ENCODE measurements at regions not wholly inside any gene's neighbourhood (a gene's known extent, or its start where the extent isn't known, plus 50 kb on each side); places are given as distances from the start of the nearest gene placed in this dataset.

DNA sequence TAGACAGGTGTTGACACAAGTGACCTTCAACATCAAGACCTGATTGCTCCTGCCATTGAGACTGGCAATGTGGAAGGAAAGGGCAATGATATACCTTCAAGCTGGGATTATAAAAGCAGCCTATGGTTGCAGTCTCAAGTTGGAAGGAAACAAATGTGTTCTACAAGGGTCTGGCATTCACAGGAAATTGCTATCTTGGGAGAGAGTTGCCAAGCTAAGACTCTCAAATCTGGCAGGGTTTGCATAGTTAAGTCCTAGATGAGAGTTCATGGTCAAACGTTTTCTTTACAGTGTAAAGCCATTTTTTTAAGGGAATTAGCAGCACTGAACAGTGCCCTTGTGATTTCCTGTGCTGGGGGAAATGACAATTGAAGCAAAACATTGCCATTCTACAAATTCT lies 546.9 kb upstream of the CFAP20DC start:
- no peaks in the 10 kb centered on the region for H3K4me1 ChIP-seq (ENCODE audit: control insufficient read depth in 5 of 5, insufficient read depth in 5 of 5, low read length in 5 of 5)
- no peaks in the 10 kb centered on the region for H3K27me3 ChIP-seq (ENCODE audit: control insufficient read depth in 5 of 5, insufficient read depth in 4 of 5, low read length in 5 of 5)
- no peaks in the 10 kb centered on the region for H3K36me3 ChIP-seq (ENCODE audit: control insufficient read depth in 5 of 5, insufficient read depth in 5 of 5, low read length in 5 of 5)
- no peak overlapping the region for H3K9ac ChIP-seq (ENCODE audit: low read length in 5 of 5)
- no peaks in the 10 kb centered on the region for H3K9me3 ChIP-seq (ENCODE audit: control insufficient read depth in 5 of 5, low read length in 5 of 5)
- H3K27ac ChIP-seq (ENCODE audit: low read depth, low read length), result no peak overlapping the region
- no peak overlapping the region for H3K4me3 ChIP-seq (ENCODE audit: low read depth in 1 of 5, low read length in 5 of 5)

GRCh38 chr3:59595830-59596229 lies 546.0 kb upstream of the CFAP20DC start:
- no peaks in the 10 kb centered on the region for H3K4me1 ChIP-seq (ENCODE audit: control insufficient read depth in 5 of 5, insufficient read depth in 5 of 5, low read length in 5 of 5)
- H3K27me3 ChIP-seq (ENCODE audit: control insufficient read depth in 5 of 5, insufficient read depth in 4 of 5, low read length in 5 of 5), result no peaks in the 10 kb centered on the region
- H3K9me3 ChIP-seq (ENCODE audit: control insufficient read depth in 5 of 5, low read length in 5 of 5), result no peaks in the 10 kb centered on the region
- H3K36me3 ChIP-seq (ENCODE audit: control insufficient read depth in 5 of 5, insufficient read depth in 5 of 5, low read length in 5 of 5), result no peaks in the 10 kb centered on the region
- H3K9ac ChIP-seq (ENCODE audit: low read length in 5 of 5), result no peak overlapping the region
- no peak overlapping the region for H3K4me3 ChIP-seq (ENCODE audit: low read depth in 1 of 5, low read length in 5 of 5)
- no peak overlapping the region for H3K27ac ChIP-seq (ENCODE audit: low read depth, low read length)

GRCh38 chr3:59593380-59593779 lies 543.6 kb upstream of the CFAP20DC start:
- no peak overlapping the region for H3K4me3 ChIP-seq (ENCODE audit: low read depth in 1 of 5, low read length in 5 of 5)
- no peak overlapping the region for H3K9ac ChIP-seq (ENCODE audit: low read length in 5 of 5)
- no peak overlapping the region for H3K27ac ChIP-seq (ENCODE audit: low read depth, low read length)
- H3K4me1 ChIP-seq (ENCODE audit: control insufficient read depth in 5 of 5, insufficient read depth in 5 of 5, low read length in 5 of 5), result no peaks in the 10 kb centered on the region
- H3K9me3 ChIP-seq (ENCODE audit: control insufficient read depth in 5 of 5, low read length in 5 of 5), result no peaks in the 10 kb centered on the region
- H3K27me3 ChIP-seq (ENCODE audit: control insufficient read depth in 5 of 5, insufficient read depth in 4 of 5, low read length in 5 of 5), result no peaks in the 10 kb centered on the region
- no peaks in the 10 kb centered on the region for H3K36me3 ChIP-seq (ENCODE audit: control insufficient read depth in 5 of 5, insufficient read depth in 5 of 5, low read length in 5 of 5)

DNA sequence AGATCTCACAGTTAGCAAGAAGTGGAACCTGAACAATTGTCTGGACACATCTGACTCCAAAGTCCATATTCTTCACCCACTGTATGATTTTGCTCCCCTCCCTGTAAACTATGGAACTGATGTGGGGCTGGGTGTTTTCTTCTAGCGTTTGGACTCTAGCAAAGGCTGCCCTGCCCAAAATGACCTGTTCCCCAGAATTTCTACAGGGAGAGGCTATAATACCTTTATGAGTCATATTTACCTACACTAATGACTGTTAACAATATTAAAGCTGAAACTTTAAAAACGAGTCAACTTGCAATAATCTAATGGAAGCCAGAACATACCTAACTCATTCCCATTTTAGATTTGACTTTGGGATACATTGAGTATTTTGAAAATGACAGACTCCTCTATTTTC lies 531.2 kb upstream of the CFAP20DC start:
- no peak overlapping the region for H3K27ac ChIP-seq (ENCODE audit: low read depth, low read length)
- no peaks in the 10 kb centered on the region for H3K4me1 ChIP-seq (ENCODE audit: control insufficient read depth in 5 of 5, insufficient read depth in 5 of 5, low read length in 5 of 5)
- H3K9ac ChIP-seq (ENCODE audit: low read length in 5 of 5), result no peak overlapping the region
- H3K4me3 ChIP-seq (ENCODE audit: low read depth in 1 of 5, low read length in 5 of 5), result no peak overlapping the region
- no peaks in the 10 kb centered on the region for H3K27me3 ChIP-seq (ENCODE audit: control insufficient read depth in 5 of 5, insufficient read depth in 4 of 5, low read length in 5 of 5)
- H3K36me3 ChIP-seq (ENCODE audit: control insufficient read depth in 5 of 5, insufficient read depth in 5 of 5, low read length in 5 of 5), result no peaks in the 10 kb centered on the region
- H3K9me3 ChIP-seq (ENCODE audit: control insufficient read depth in 5 of 5, low read length in 5 of 5), result peaks cover 0 to 4% (median 3%) of the 10 kb centered on the region in 5 donors

- no peaks in the 10 kb centered on the region for H3K4me1 ChIP-seq (ENCODE audit: control insufficient read depth in 5 of 5, insufficient read depth in 5 of 5, low read length in 5 of 5)
- no peaks in the 10 kb centered on the region for H3K36me3 ChIP-seq (ENCODE audit: control insufficient read depth in 5 of 5, insufficient read depth in 5 of 5, low read length in 5 of 5)
- no peak overlapping the region for H3K4me3 ChIP-seq (ENCODE audit: low read depth in 1 of 5, low read length in 5 of 5)
- H3K27ac ChIP-seq (ENCODE audit: low read depth, low read length), result no peak overlapping the region
- H3K9me3 ChIP-seq (ENCODE audit: control insufficient read depth in 5 of 5, low read length in 5 of 5), result no peaks in the 10 kb centered on the region
- H3K27me3 ChIP-seq (ENCODE audit: control insufficient read depth in 5 of 5, insufficient read depth in 4 of 5, low read length in 5 of 5), result no peaks in the 10 kb centered on the region
- no peak overlapping the region for H3K9ac ChIP-seq (ENCODE audit: low read length in 5 of 5)
These were observed 530.7 kb upstream of the CFAP20DC start for GRCh38 chr3:59580499-59580898.

- Histone ChIP-seq H3K27me3 (ENCODE audit: control insufficient read depth in 5 of 5, insufficient read depth in 4 of 5, low read length in 5 of 5) (peaks cover 0 to 4% (median 0%) of the 10 kb centered on the region in 5 donors), H3K9ac (ENCODE audit: low read length in 5 of 5) (no peak overlapping the region), H3K36me3 (ENCODE audit: control insufficient read depth in 5 of 5, insufficient read depth in 5 of 5, low read length in 5 of 5) (no peaks in the 10 kb centered on the region), H3K9me3 (ENCODE audit: control insufficient read depth in 5 of 5, low read length in 5 of 5) (no peaks in the 10 kb centered on the region), H3K27ac (ENCODE audit: low read depth, low read length) (no peak overlapping the region), H3K4me1 (ENCODE audit: control insufficient read depth in 5 of 5, insufficient read depth in 5 of 5, low read length in 5 of 5) (peaks cover 0 to 4% (median 0%) of the 10 kb centered on the region in 5 donors), H3K4me3 (ENCODE audit: low read depth in 1 of 5, low read length in 5 of 5) (no peak overlapping the region)
These were observed 528.3 kb upstream of the CFAP20DC start for GRCh38 chr3:59578129-59578528.

DNA sequence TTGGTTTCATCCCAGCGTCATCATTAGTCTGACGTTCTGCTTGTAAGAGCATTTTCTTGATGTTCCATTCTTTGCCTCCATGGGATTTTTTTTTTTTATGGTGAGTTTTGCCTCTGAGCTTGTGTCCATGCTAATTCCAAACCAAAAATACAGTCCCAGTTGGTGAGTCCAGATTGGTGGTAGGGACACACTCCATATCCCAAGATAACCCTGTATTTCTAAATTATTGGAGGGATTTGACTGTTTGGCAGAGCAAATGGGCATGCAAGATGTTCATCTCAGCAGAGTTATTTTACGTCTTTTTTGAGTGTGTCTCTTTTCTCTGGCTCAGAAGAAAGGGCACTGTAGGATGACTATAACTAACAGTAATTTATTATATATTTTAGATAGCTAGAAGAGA lies 526.8 kb upstream of the CFAP20DC start:
- Histone ChIP-seq H3K4me1 (ENCODE audit: control insufficient read depth in 5 of 5, insufficient read depth in 5 of 5, low read length in 5 of 5) (peaks cover 0 to 4% (median 0%) of the 10 kb centered on the region in 5 donors), H3K27me3 (ENCODE audit: control insufficient read depth in 5 of 5, insufficient read depth in 4 of 5, low read length in 5 of 5) (peaks cover 0 to 4% (median 0%) of the 10 kb centered on the region in 5 donors)

GRCh38 chr3:59575113-59576001 lies 525.5 kb upstream of the CFAP20DC start:
- Histone ChIP-seq H3K9me3 (ENCODE audit: control insufficient read depth in 5 of 5, low read length in 5 of 5) (no peaks in the 10 kb centered on the region), H3K4me1 (ENCODE audit: control insufficient read depth in 5 of 5, insufficient read depth in 5 of 5, low read length in 5 of 5) (peaks cover 0 to 4% (median 0%) of the 10 kb centered on the region in 5 donors), H3K36me3 (ENCODE audit: control insufficient read depth in 5 of 5, insufficient read depth in 5 of 5, low read length in 5 of 5) (no peaks in the 10 kb centered on the region), H3K9ac (ENCODE audit: low read length in 5 of 5) (no peak overlapping the region), H3K27me3 (ENCODE audit: control insufficient read depth in 5 of 5, insufficient read depth in 4 of 5, low read length in 5 of 5) (peaks cover 0 to 4% (median 0%) of the 10 kb centered on the region in 5 donors), H3K4me3 (ENCODE audit: low read depth in 1 of 5, low read length in 5 of 5) (no peak overlapping the region), H3K27ac (ENCODE audit: low read depth, low read length) (no peak overlapping the region)

More for the DNA sequence above, 526.8 kb upstream of the CFAP20DC start:
- Histone ChIP-seq H3K9ac (ENCODE audit: low read length in 5 of 5) (no peak overlapping the region), H3K36me3 (ENCODE audit: control insufficient read depth in 5 of 5, insufficient read depth in 5 of 5, low read length in 5 of 5) (no peaks in the 10 kb centered on the region), H3K4me3 (ENCODE audit: low read depth in 1 of 5, low read length in 5 of 5) (no peak overlapping the region), H3K9me3 (ENCODE audit: control insufficient read depth in 5 of 5, low read length in 5 of 5) (no peaks in the 10 kb centered on the region), H3K27ac (ENCODE audit: low read depth, low read length) (no peak overlapping the region)

- Histone ChIP-seq H3K9me3 (ENCODE audit: control insufficient read depth in 5 of 5, low read length in 5 of 5) (no peaks in the 10 kb centered on the region), H3K36me3 (ENCODE audit: control insufficient read depth in 5 of 5, insufficient read depth in 5 of 5, low read length in 5 of 5) (no peaks in the 10 kb centered on the region), H3K4me3 (ENCODE audit: low read depth in 1 of 5, low read length in 5 of 5) (no peak overlapping the region), H3K9ac (ENCODE audit: low read length in 5 of 5) (no peak overlapping the region), H3K27me3 (ENCODE audit: control insufficient read depth in 5 of 5, insufficient read depth in 4 of 5, low read length in 5 of 5) (peaks cover 0 to 4% (median 0%) of the 10 kb centered on the region in 5 donors), H3K27ac (ENCODE audit: low read depth, low read length) (no peak overlapping the region), H3K4me1 (ENCODE audit: control insufficient read depth in 5 of 5, insufficient read depth in 5 of 5, low read length in 5 of 5) (peaks cover 0 to 4% (median 0%) of the 10 kb centered on the region in 5 donors)
These were observed 524.1 kb upstream of the CFAP20DC start for GRCh38 chr3:59573911-59574310.

- no peaks in the 10 kb centered on the region for H3K36me3 ChIP-seq (ENCODE audit: control insufficient read depth in 5 of 5, insufficient read depth in 5 of 5, low read length in 5 of 5)
- no peaks in the 10 kb centered on the region for H3K9me3 ChIP-seq (ENCODE audit: control insufficient read depth in 5 of 5, low read length in 5 of 5)
- no peak overlapping the region for H3K27ac ChIP-seq (ENCODE audit: low read depth, low read length)
- peaks cover 0 to 4% (median 0%) of the 10 kb centered on the region in 5 donors for H3K27me3 ChIP-seq (ENCODE audit: control insufficient read depth in 5 of 5, insufficient read depth in 4 of 5, low read length in 5 of 5)
- H3K9ac ChIP-seq (ENCODE audit: low read length in 5 of 5), result no peak overlapping the region
- H3K4me3 ChIP-seq (ENCODE audit: low read depth in 1 of 5, low read length in 5 of 5), result no peak overlapping the region
- peaks cover 0 to 4% (median 0%) of the 10 kb centered on the region in 5 donors for H3K4me1 ChIP-seq (ENCODE audit: control insufficient read depth in 5 of 5, insufficient read depth in 5 of 5, low read length in 5 of 5)
These were observed 522.3 kb upstream of the CFAP20DC start for GRCh38 chr3:59572106-59572505.
